ENCODE measurements at regions not wholly inside any gene's neighbourhood (a gene's known extent, or its start where the extent isn't known, plus 50 kb on each side); places are given as distances from the start of the nearest gene placed in this dataset.

- ATAC-seq, result no peak
- DNase-seq (ENCODE audit: low spot score), result no peak
- intact Hi-C loops (cut with DNase I), result no loop called here
Observed at GRCh38 chr2:120486946-120487345, 141.0 kb downstream of the INHBB start.

GRCh38 chr2:120488531-120488930 lies 142.6 kb downstream of the INHBB start:
- ATAC-seq (no peak), DNase-seq (ENCODE audit: low spot score) (no peak)
- intact Hi-C loops (cut with DNase I), result no loop called here

GRCh38 chr2:120489023-120489422 lies 143.1 kb downstream of the INHBB start:
- ATAC-seq (no peak), DNase-seq (ENCODE audit: low spot score) (no peak)
- intact Hi-C loops (cut with DNase I), result no loop called here

GRCh38 chr2:120490091-120490798 lies 144.3 kb downstream of the INHBB start:
- no peak for ATAC-seq
- DNase-seq (ENCODE audit: low spot score), result no peak
- intact Hi-C loops (cut with DNase I), result no loop called here

GRCh38 chr2:120491111-120491625 lies 145.2 kb downstream of the INHBB start:
- DNase-seq (ENCODE audit: low spot score) (no peak), ATAC-seq (no peak)
- intact Hi-C loops (cut with DNase I), result no loop called here

GRCh38 chr2:120493231-120493630 lies 147.3 kb downstream of the INHBB start:
- ATAC-seq, result no peak
- no peak for DNase-seq (ENCODE audit: low spot score)
- intact Hi-C loops (cut with DNase I), result no loop called here

GRCh38 chr2:120494446-120494845 lies 148.5 kb downstream of the INHBB start:
- intact Hi-C loops (cut with DNase I), result no loop called here
- DNase-seq (ENCODE audit: low spot score) (no peak), ATAC-seq (no peak)

- DNase-seq (ENCODE audit: low spot score) (no peak), ATAC-seq (no peak)
- intact Hi-C loops (cut with DNase I), result no loop called here
Observed at GRCh38 chr2:120495586-120495985, 149.7 kb downstream of the INHBB start.

- intact Hi-C loops (cut with DNase I), result no loop called here
- no peak for ATAC-seq
- no peak for DNase-seq (ENCODE audit: low spot score)
Observed at GRCh38 chr2:120496235-120496634, 150.3 kb downstream of the INHBB start.

GRCh38 chr2:120496759-120497158 lies 150.8 kb downstream of the INHBB start:
- intact Hi-C loops (cut with DNase I), result no loop called here
- no peak for DNase-seq (ENCODE audit: low spot score)
- ATAC-seq, result no peak

- ATAC-seq, result peak; percentile 12
- intact Hi-C loops (cut with DNase I), result no loop called here
- no peak for DNase-seq (ENCODE audit: low spot score)
Observed at GRCh38 chr2:120497261-120497977, 151.5 kb downstream of the INHBB start.

GRCh38 chr2:120498121-120498520 lies 152.2 kb downstream of the INHBB start:
- intact Hi-C loops (cut with DNase I), result no loop called here
- DNase-seq (ENCODE audit: low spot score) (no peak), ATAC-seq (no peak)

GRCh38 chr2:120498576-120499394 lies 152.8 kb downstream of the INHBB start:
- ATAC-seq, result no peak
- DNase-seq (ENCODE audit: low spot score), result no peak
- intact Hi-C loops (cut with DNase I), result no loop called here

- no peak for DNase-seq (ENCODE audit: low spot score)
- intact Hi-C loops (cut with DNase I), result no loop called here
- ATAC-seq, result no peak
Observed at GRCh38 chr2:120499784-120500495, 154.0 kb downstream of the INHBB start.

- ATAC-seq (no peak), DNase-seq (ENCODE audit: low spot score) (no peak)
- intact Hi-C loops (cut with DNase I), result no loop called here
Observed at GRCh38 chr2:120501591-120501990, 155.7 kb downstream of the INHBB start.

- intact Hi-C loops (cut with DNase I), result no loop called here
- no peak for ATAC-seq
- DNase-seq (ENCODE audit: low spot score), result no peak
Observed at GRCh38 chr2:120502357-120502756, 156.4 kb downstream of the INHBB start.

GRCh38 chr2:120502761-120503160 lies 156.8 kb downstream of the INHBB start:
- DNase-seq (ENCODE audit: low spot score) (no peak), ATAC-seq (no peak)
- intact Hi-C loops (cut with DNase I), result no loop called here

GRCh38 chr2:120503206-120503792 lies 157.4 kb downstream of the INHBB start:
- intact Hi-C loops (cut with DNase I), result no loop called here
- ATAC-seq (no peak), DNase-seq (ENCODE audit: low spot score) (no peak)
